ENCODE measurements at regions not wholly inside any gene's neighbourhood (a gene's known extent, or its start where the extent isn't known, plus 50 kb on each side); places are given as distances from the start of the nearest gene placed in this dataset.

DNA sequence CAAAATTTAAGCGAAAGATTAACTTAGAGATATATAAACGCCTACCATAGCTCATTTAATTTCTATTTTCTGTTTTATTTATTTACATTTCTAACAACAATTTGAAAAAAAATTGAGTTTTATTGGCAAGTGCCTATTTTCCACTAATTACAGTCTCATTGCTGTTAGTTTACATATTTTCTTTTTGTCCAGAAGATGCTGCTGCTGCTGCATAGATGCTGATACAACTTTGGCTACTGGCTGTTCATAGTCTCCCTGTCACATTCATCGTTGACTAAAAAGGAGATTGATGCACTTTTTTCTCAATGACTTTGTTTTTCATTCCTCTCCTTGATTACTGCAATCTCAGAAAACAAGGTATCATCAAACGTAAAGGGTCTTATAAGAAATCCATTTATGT lies 235.4 kb downstream of the CDH9 start:
- peaks cover 1% of the 10 kb centered on the region for H3K27me3 Mint-ChIP-seq (ENCODE audit: low read depth)
- no peak overlapping the region for H3K4me3 Mint-ChIP-seq (ENCODE audit: unreplicated experiment)
- no peaks in the 10 kb centered on the region for H3K4me1 Mint-ChIP-seq (ENCODE audit: low read depth)
- H3K27ac Mint-ChIP-seq (ENCODE audit: unreplicated experiment) = no peak overlapping the region
- TF ChIP-seq, protein P1, sequence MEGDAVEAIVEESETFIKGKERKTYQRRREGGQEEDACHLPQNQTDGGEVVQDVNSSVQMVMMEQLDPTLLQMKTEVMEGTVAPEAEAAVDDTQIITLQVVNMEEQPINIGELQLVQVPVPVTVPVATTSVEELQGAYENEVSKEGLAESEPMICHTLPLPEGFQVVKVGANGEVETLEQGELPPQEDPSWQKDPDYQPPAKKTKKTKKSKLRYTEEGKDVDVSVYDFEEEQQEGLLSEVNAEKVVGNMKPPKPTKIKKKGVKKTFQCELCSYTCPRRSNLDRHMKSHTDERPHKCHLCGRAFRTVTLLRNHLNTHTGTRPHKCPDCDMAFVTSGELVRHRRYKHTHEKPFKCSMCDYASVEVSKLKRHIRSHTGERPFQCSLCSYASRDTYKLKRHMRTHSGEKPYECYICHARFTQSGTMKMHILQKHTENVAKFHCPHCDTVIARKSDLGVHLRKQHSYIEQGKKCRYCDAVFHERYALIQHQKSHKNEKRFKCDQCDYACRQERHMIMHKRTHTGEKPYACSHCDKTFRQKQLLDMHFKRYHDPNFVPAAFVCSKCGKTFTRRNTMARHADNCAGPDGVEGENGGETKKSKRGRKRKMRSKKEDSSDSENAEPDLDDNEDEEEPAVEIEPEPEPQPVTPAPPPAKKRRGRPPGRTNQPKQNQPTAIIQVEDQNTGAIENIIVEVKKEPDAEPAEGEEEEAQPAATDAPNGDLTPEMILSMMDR (IDR thresholded peaks at IDR 0.05) = no peak
- no peak for DNase-seq (ENCODE audit: low spot score)
- no peaks in the 10 kb centered on the region for H3K36me3 Mint-ChIP-seq (ENCODE audit: low read depth)
- H3K9me3 Mint-ChIP-seq (ENCODE audit: low read depth) = peaks cover 23% of the 10 kb centered on the region

DNA sequence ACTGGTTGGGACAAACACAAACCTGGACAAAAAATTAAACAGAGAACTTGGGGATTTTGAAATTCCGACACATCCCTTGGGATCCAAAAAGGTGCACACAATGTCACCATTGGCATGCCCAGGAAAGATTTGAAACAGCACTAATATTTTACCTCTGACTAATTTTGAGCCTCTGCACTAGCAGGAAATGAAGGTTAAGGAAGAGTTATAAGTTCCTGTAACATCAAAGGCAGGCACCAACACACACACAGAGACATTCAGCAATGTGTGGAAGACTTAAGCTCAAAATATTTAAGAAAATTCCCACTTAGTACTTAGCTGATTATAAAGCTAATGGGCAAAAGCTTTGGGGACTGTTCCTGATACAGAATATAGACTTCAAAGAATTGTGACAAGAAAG lies 247.0 kb downstream of the CDH9 start:
- Mint-ChIP-seq H3K4me1 (ENCODE audit: low read depth) (peaks cover 5% of the 10 kb centered on the region), H3K27ac (ENCODE audit: unreplicated experiment) (no peak overlapping the region)

DNA sequence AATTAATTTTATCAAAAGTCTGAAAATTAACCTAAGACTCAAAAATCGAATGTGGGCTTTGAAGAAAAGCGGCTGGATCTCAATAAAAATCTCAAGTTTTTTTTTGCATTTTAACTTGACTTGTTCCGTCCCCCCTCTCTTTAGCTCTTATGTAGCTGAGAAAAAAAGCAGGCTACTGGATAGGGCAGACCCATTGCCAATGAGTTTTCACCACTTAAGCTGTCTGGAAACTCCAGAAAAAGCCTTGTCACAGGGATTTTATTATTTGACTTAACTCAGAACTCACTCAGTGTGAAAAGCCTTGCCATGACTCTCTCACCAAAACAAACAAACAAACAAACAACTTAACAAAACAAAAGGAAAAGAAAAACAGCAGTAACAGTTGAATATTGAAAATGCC lies 247.4 kb downstream of the CDH9 start:
- no peaks in the 10 kb centered on the region for H3K9me3 Mint-ChIP-seq (ENCODE audit: low read depth)
- no peak overlapping the region for H3K27ac Mint-ChIP-seq (ENCODE audit: unreplicated experiment)
- H3K4me3 Mint-ChIP-seq (ENCODE audit: unreplicated experiment) = no peak overlapping the region
- no peaks in the 10 kb centered on the region for H3K36me3 Mint-ChIP-seq (ENCODE audit: low read depth)
- TF ChIP-seq, protein P1 (IDR thresholded peaks at IDR 0.05) = no peak
- no peaks in the 10 kb centered on the region for H3K27me3 Mint-ChIP-seq (ENCODE audit: low read depth)
- H3K4me1 Mint-ChIP-seq (ENCODE audit: low read depth) = peaks cover 5% of the 10 kb centered on the region
- DNase-seq (ENCODE audit: low spot score) = no peak

More for the DNA sequence above, 247.0 kb downstream of the CDH9 start:
- Mint-ChIP-seq H3K27me3 (ENCODE audit: low read depth) (no peaks in the 10 kb centered on the region), H3K36me3 (ENCODE audit: low read depth) (no peaks in the 10 kb centered on the region), H3K9me3 (ENCODE audit: low read depth) (no peaks in the 10 kb centered on the region), H3K4me3 (ENCODE audit: unreplicated experiment) (no peak overlapping the region)
- DNase-seq (ENCODE audit: low spot score) = no peak
- TF ChIP-seq, protein P1 (IDR thresholded peaks at IDR 0.05) = no peak

DNA sequence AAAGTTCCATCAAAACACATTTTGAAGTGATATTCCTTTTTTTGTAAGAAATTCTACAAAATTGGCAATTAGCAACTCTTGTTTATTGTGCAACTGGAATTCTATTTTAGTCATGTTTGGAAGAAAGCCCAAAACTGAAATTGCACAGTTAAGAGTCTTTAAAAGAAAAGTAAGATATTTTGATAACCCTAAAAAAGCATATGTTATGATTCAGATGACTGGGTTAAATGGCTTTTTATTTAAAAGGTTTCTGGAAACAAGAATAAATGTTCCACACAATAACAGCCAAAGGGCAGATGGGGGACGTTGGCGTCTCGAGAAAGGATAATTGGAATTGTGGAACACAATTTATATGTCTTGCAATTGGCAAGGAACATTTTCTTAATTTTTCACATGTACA lies 275.2 kb downstream of the CDH9 start:
- no peak overlapping the region for H3K4me3 Mint-ChIP-seq (ENCODE audit: unreplicated experiment)
- DNase-seq (ENCODE audit: low spot score) = no peak
- no peak overlapping the region for H3K27ac Mint-ChIP-seq (ENCODE audit: unreplicated experiment)
- no peaks in the 10 kb centered on the region for H3K27me3 Mint-ChIP-seq (ENCODE audit: low read depth)
- TF ChIP-seq, protein P1 (IDR thresholded peaks at IDR 0.05) = no peak
- H3K4me1 Mint-ChIP-seq (ENCODE audit: low read depth) = no peaks in the 10 kb centered on the region
- no peaks in the 10 kb centered on the region for H3K36me3 Mint-ChIP-seq (ENCODE audit: low read depth)
- peaks cover 3% of the 10 kb centered on the region for H3K9me3 Mint-ChIP-seq (ENCODE audit: low read depth)

DNA sequence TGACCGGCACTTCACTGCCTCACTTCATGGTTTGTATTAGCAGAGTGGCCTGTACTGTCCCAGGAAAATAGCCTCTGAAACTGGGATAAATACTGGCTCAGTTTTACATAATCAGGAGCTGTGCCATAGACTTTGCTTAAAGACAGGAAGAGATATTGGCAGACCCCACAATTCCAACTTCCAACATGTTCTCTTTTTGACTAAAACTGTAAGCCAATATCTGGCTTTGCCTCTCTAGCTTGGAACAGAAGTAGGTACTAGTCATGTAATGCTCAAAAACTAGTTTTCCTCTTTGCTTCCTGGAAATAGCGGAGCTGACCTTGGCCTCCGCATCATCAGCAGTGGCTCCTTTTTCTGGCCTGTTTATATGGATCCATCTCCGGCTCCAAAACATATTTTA lies 276.9 kb downstream of the CDH9 start:
- Mint-ChIP-seq H3K27me3 (ENCODE audit: low read depth) (no peaks in the 10 kb centered on the region), H3K4me3 (ENCODE audit: unreplicated experiment) (no peak overlapping the region), H3K36me3 (ENCODE audit: low read depth) (no peaks in the 10 kb centered on the region), H3K4me1 (ENCODE audit: low read depth) (no peaks in the 10 kb centered on the region), H3K27ac (ENCODE audit: unreplicated experiment) (no peak overlapping the region), H3K9me3 (ENCODE audit: low read depth) (no peaks in the 10 kb centered on the region)
- DNase-seq (ENCODE audit: low spot score) = no peak
- TF ChIP-seq, protein P1 (IDR thresholded peaks at IDR 0.05) = no peak
